ENCODE measurements at regions not wholly inside any gene's neighbourhood (a gene's known extent, or its start where the extent isn't known, plus 50 kb on each side); places are given as distances from the start of the nearest gene placed in this dataset.

- TF ChIP-seq POLR2A (IDR thresholded peaks at IDR 0.05; ENCODE audit: extremely low read depth, insufficient read length): no peak
- TF ChIP-seq CTCF (IDR thresholded peaks at IDR 0.05; ENCODE audit: low read depth, low read length): no peak
- TF ChIP-seq MAX (IDR thresholded peaks at IDR 0.05; ENCODE audit: low read depth, low read length): no peak
- no peak for TF ChIP-seq MYC (IDR thresholded peaks at IDR 0.05; ENCODE audit: low read depth, low read length)
Measured at GRCh38 chr1:106637566-106637965, 418.9 kb upstream of the PRMT6 start.
